K562 (cell line): ENCODE measurements at regions not wholly inside any gene's neighbourhood (a gene's known extent, or its start where the extent isn't known, plus 50 kb on each side); places are given as distances from the start of the nearest gene placed in this dataset.

Source experiments
- ATAC-seq: fragments of 200-7000 bp; cut with Tn5 transposase; 3 replicates; pipeline ENCODE4 v1.9.1; 2020; ENCODE audit warnings: moderate library complexity
- BruUV-seq: library from RNA; stranded (reverse); fragments of 400-500 nt; replicated peaks from 2 replicates; lab custom pipeline; 2021; lab: Mats Ljungman, UMichigan
- CTCF ChIA-PET: fragments of 300-600 bp; formaldehyde crosslinking; extraction: SDS; loops from one replicate; lab custom pipeline; 2021; ENCODE audit warnings: low intra/inter-chr PET ratio; lab: Yijun Ruan, JAX
- POLR2A ChIA-PET: fragments of 300-600, 350-650 bp; sonication (Branson Sonifier 250); formaldehyde crosslinking; extraction: SDS; loops from one replicate; lab custom pipeline; 2021; ENCODE audit warnings: antibody characterized with exemption, inconsistent platforms; lab: Yijun Ruan, JAX
- DNase-seq, 4 experiments: peaks; one replicate each; pipeline versions ENCODE4 v3.0.0 to v3.0.0-alpha.2; 2011 to 2018; ENCODE audit warnings: low spot score in 3 of 4, mixed read lengths in 3 of 4; ENCODE audit errors: extremely low read depth in 1 of 4
- FAIRE-seq: peaks from 2 replicates; lab custom pipeline; 2011; peaks lifted over from hg19 to GRCh38; lab: Jason Lieb, UNC
- H2AFZ ChIP-seq: 2 replicates; pipeline ENCODE4 v1.6.0; 2011; ENCODE audit warnings: low read depth, low read length, control low read depth, inconsistent platforms
- H3K27ac ChIP-seq: fragments of 200-600 bp; 3 replicates; pipeline ENCODE4 v1.8.0; 2011; ENCODE audit warnings: low read depth, mild to moderate bottlenecking, control low read depth, inconsistent platforms, low read length, moderate library complexity, mixed read lengths; ENCODE audit errors: extremely low read depth
- H3K27me3 ChIP-seq, 2 experiments: fragments of 300-600 bp in 1 of 2; 2 replicates in 1 of 2; 3 replicates in 1 of 2; pipeline versions ENCODE4 v1.6.0 to v1.8.0; 2011; ENCODE audit warnings: inconsistent platforms in 2 of 2, low read length in 2 of 2, mild to moderate bottlenecking in 1 of 2, mixed read lengths in 1 of 2, moderate library complexity in 1 of 2; ENCODE audit not compliant: control insufficient read depth in 2 of 2, insufficient read depth in 2 of 2
- H3K36me3 ChIP-seq: fragments of 300-600 bp; 3 replicates; pipeline ENCODE4 v1.8.0; 2011; ENCODE audit warnings: mild to moderate bottlenecking, low read length, inconsistent platforms; ENCODE audit not compliant: control insufficient read depth, insufficient read depth
- H3K4me1 ChIP-seq, 2 experiments: fragments of 200-600 bp in 1 of 2; replicated peaks in 1 of 2; 2 replicates in 1 of 2; 3 replicates in 1 of 2; pipeline versions ENCODE4 v1.5.1 to v1.8.0; 2011; ENCODE audit warnings: inconsistent platforms in 2 of 2, low read length in 2 of 2, mild to moderate bottlenecking in 1 of 2, mixed read lengths in 1 of 2, moderate library complexity in 1 of 2; ENCODE audit not compliant: control insufficient read depth in 2 of 2, insufficient read depth in 2 of 2
- H3K4me2 ChIP-seq: 2 replicates; pipeline ENCODE4 v1.6.1; 2011; ENCODE audit warnings: low read length, control low read depth, inconsistent platforms, mixed read lengths; ENCODE audit not compliant: insufficient read depth
- H3K4me3 ChIP-seq: fragments of 200-600 bp; sonication (generic), shearing (Covaris generic); 2 replicates; pipeline ENCODE4 v1.5.1; 2016; ENCODE audit warnings: control low read depth, inconsistent platforms
- H3K79me2 ChIP-seq: fragments of 200-600 bp; 3 replicates; pipeline ENCODE4 v1.8.0; 2011; ENCODE audit warnings: low read length, inconsistent platforms; ENCODE audit not compliant: control insufficient read depth, insufficient read depth
- H3K9ac ChIP-seq, 2 experiments: 2 replicates each; pipeline versions ENCODE4 v1.6.0 to v1.6.1; 2011; ENCODE audit warnings: low read depth in 2 of 2, low read length in 2 of 2, control low read depth in 1 of 2, inconsistent platforms in 1 of 2, mild to moderate bottlenecking in 1 of 2, mixed read lengths in 1 of 2; ENCODE audit not compliant: insufficient read depth in 1 of 2
- H3K9me1 ChIP-seq: one replicate; pipeline ENCODE4 v1.6.0; 2011; ENCODE audit warnings: inconsistent platforms, mild to moderate bottlenecking, low read length, moderate library complexity; ENCODE audit not compliant: control insufficient read depth, insufficient read depth
- H3K9me3 ChIP-seq: replicated peaks from 2 replicates; pipeline ENCODE4 v1.5.1; 2011; ENCODE audit warnings: low read depth, low read length, inconsistent platforms; ENCODE audit not compliant: control insufficient read depth, insufficient read depth
- H4K20me1 ChIP-seq: replicated peaks from 2 replicates; pipeline ENCODE4 v1.6.1; 2011; ENCODE audit warnings: low read length, inconsistent platforms, mixed read lengths; ENCODE audit not compliant: control insufficient read depth, insufficient read depth
- DNMT1 ChIP-seq: fragments of 450-650 bp; IDR thresholded peaks from 2 replicates; pipeline ENCODE4 v1.6.1; 2016; ENCODE audit warnings: antibody characterized with exemption, mild to moderate bottlenecking
- ELF1 ChIP-seq: fragments of 200-800 bp; sonication (Bioruptor generic); IDR thresholded peaks from 2 replicates; pipeline ENCODE4 v1.6.1; 2016; ENCODE audit warnings: missing genetic modification characterization, missing compliant biosample characterization
- EWSR1 ChIP-seq: fragments of 450-650 bp; IDR thresholded peaks from 2 replicates; pipeline ENCODE4 v1.6.1; 2018; ENCODE audit warnings: borderline replicate concordance, mild to moderate bottlenecking, low read depth, moderate library complexity; ENCODE audit not compliant: partially characterized antibody
- HOXB6 ChIP-seq: fragments of 250-450 bp; sonication (Bioruptor Pico); IDR thresholded peaks from 2 replicates; pipeline ENCODE4 v1.5.1; 2022; ENCODE audit warnings: mild to moderate bottlenecking, borderline replicate concordance
- NR2C1 ChIP-seq, 2 experiments: fragments of 450-650 bp; IDR thresholded peaks; 2 replicates each; pipeline ENCODE4 v1.6.1; 2017; ENCODE audit warnings: mild to moderate bottlenecking in 2 of 2, antibody characterized with exemption in 1 of 2, inconsistent platforms in 1 of 2, missing compliant biosample characterization in 1 of 2, missing genetic modification characterization in 1 of 2
- NR2F6 ChIP-seq: fragments of 450-650 bp; formaldehyde crosslinking; IDR thresholded peaks from 2 replicates; pipeline ENCODE4 v1.4.0; 2020; ENCODE audit warnings: mild to moderate bottlenecking
- PHTF2 ChIP-seq: fragments of 250-450 bp; sonication (Bioruptor Pico); IDR thresholded peaks from 2 replicates; pipeline ENCODE4 v1.5.0; 2021; ENCODE audit warnings: mild to moderate bottlenecking
- ZFP1 ChIP-seq: fragments of 450-650 bp; formaldehyde crosslinking; IDR thresholded peaks from 2 replicates; pipeline ENCODE4 v1.4.0; 2020; ENCODE audit warnings: mild to moderate bottlenecking, mixed read lengths
- ZFP30 ChIP-seq: fragments of 250-450 bp; sonication (Bioruptor Pico); IDR thresholded peaks from 2 replicates; pipeline ENCODE4 v1.8.0; 2022; ENCODE audit warnings: moderate library complexity, mild to moderate bottlenecking, inconsistent platforms, borderline replicate concordance
- ZNF507 ChIP-seq: conservative IDR thresholded peaks from 2 replicates; pipeline ENCODE4 v1.6.1; 2017; ENCODE audit warnings: missing genetic modification characterization, missing compliant biosample characterization
- WGBS: fragments of 100-300 bp; shearing (Covaris generic); methylation state at CpG from one replicate; pipeline ENCODE4 v1.1.6; 2016; ENCODE audit warnings: low coverage, mixed read lengths; ENCODE audit not compliant: insufficient coverage; ENCODE audit errors: missing lambda C conversion rate; 5-methylcytosine and 5-hydroxymethylcytosine counted together
- in situ Hi-C: fragments of 300-500 bp; cut with MboI; formaldehyde crosslinking; loops from 4 replicates; pipeline ENCODE4 v1.15.0; 2018; ENCODE audit warnings: inconsistent platforms, mixed read lengths
- intact Hi-C: fragments of 100-400 bp; cut with micrococcal nuclease; formaldehyde crosslinking; loops from 2 replicates; pipeline ENCODE4 v1.14.2; 2022
- TF ChIP-seq, protein P1 (sequence below): fragments of 450-650 bp; formaldehyde crosslinking; IDR thresholded peaks from 2 replicates; pipeline ENCODE4 v1.4.0; 2020; ENCODE audit warnings: mild to moderate bottlenecking, mixed read lengths
- TF ChIP-seq, protein P2 (sequence below): fragments of 250-450 bp; sonication (Bioruptor Pico); IDR thresholded peaks from 2 replicates; pipeline ENCODE4 v1.5.0; 2020; ENCODE audit warnings: mild to moderate bottlenecking

DNA sequence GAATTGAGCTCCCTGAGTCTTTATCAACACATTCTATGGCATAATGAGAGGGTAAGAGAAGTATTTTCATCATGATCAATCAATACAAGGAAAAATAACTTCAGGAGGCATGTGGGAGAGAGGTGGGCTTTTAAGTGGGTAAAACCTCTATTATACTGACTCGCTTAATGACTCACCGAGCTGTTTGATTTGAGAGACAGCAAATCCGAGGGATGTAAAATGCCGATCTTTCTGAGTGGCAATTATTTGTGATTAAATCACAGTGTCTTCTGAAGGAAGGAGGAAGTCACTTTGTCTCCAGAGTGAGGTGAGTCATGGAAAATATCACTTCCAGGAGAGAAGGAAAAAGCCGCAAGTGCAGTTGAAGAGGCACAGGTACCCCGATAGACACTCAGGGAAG lies 320.4 kb downstream of the DRD1 start (continued):
- TF ChIP-seq, protein P1, sequence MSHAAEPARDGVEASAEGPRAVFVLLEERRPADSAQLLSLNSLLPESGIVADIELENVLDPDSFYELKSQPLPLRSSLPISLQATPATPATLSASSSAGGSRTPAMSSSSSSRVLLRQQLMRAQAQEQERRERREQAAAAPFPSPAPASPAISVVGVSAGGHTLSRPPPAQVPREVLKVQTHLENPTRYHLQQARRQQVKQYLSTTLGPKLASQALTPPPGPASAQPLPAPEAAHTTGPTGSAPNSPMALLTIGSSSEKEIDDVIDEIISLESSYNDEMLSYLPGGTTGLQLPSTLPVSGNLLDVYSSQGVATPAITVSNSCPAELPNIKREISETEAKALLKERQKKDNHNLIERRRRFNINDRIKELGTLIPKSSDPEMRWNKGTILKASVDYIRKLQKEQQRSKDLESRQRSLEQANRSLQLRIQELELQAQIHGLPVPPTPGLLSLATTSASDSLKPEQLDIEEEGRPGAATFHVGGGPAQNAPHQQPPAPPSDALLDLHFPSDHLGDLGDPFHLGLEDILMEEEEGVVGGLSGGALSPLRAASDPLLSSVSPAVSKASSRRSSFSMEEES (CRISPR knock-in tag): no peak
- TF ChIP-seq ZFP30 (CRISPR knock-in tag) (no peak), NR2C1 (IDR thresholded peaks at IDR 0.05) (no peak), NR2C1 (tag; IDR thresholded peaks at IDR 0.05) (no peak)

DNA sequence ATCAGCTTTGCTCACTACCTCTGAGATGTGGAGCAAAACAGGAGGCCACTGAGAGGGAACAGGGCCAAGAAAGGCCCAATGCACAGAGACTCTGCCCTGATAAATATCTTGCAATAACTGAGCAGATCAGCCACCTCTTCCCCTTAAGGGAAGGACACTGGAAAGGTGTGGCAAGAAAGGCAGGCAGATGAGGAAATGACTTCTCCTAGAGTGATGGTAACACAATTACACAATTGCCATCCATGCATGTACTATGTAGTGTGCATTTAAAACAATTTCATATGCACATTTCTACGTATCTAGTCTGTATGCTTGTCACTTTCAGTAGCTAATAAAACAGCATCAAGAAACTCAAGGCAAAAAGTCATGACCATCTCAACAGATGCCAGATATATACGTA lies 322.5 kb downstream of the DRD1 start:
- Histone ChIP-seq H4K20me1 (no peaks in the 10 kb centered on the region), H3K4me1 (no peaks in the 10 kb centered on the region), H3K9ac (no peak overlapping the region), H3K27ac (no peak overlapping the region), H3K9me3 (no peaks in the 10 kb centered on the region), H3K36me3 (no peaks in the 10 kb centered on the region), H3K79me2 (no peaks in the 10 kb centered on the region), H3K27me3 (peaks cover 0 to 8% of the 10 kb centered on the region in 2 experiments; a peak in 2 of 5 replicates), H3K4me2 (no peak overlapping the region), H3K9me1 (no peaks in the 10 kb centered on the region), H3K4me3 (no peak overlapping the region), H2AFZ (no peak overlapping the region)
- TF ChIP-seq, protein P2, sequence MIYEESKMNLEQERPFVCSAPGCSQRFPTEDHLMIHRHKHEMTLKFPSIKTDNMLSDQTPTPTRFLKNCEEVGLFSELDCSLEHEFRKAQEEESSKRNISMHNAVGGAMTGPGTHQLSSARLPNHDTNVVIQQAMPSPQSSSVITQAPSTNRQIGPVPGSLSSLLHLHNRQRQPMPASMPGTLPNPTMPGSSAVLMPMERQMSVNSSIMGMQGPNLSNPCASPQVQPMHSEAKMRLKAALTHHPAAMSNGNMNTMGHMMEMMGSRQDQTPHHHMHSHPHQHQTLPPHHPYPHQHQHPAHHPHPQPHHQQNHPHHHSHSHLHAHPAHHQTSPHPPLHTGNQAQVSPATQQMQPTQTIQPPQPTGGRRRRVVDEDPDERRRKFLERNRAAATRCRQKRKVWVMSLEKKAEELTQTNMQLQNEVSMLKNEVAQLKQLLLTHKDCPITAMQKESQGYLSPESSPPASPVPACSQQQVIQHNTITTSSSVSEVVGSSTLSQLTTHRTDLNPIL (CRISPR knock-in tag): no peak
- TF ChIP-seq HOXB6 (CRISPR knock-in tag) (no peak), ZFP1 (CRISPR knock-in tag) (no peak), ELF1 (no peak), ZNF507 (tag) (no peak), NR2F6 (CRISPR knock-in tag) (no peak), PHTF2 (CRISPR knock-in tag) (no peak), EWSR1 (no peak), DNMT1 (no peak)
- intact Hi-C loops: no loop called here
- DNase-seq (no peak), ATAC-seq (no peak), FAIRE-seq (no peak)
- CTCF ChIA-PET: no interaction called here
- in situ Hi-C loops: no loop called here
- 0% methylated on average over 2 of the region's 2 CpGs for WGBS
- BruUV-seq: no TSS peak
- POLR2A ChIA-PET: interaction anchor here (0.6 kb wide), 1 partner anchor 16 kb away, joined by 3 read pairs; no protein-coding TSS in a partner anchor
